GM23248 (cell line): ENCODE measurements at regions not wholly inside any gene's neighbourhood (a gene's known extent, or its start where the extent isn't known, plus 50 kb on each side); places are given as distances from the start of the nearest gene placed in this dataset.

Experiments
- DNase-seq: peaks from one replicate; pipeline ENCODE4 v3.0.0-alpha.2; 2015
- H2AFZ ChIP-seq: fragments of 200-600 bp; sonication (generic); 2 replicates; pipeline ENCODE4 v1.6.1; 2016; ENCODE audit warnings: antibody characterized with exemption
- H3F3A ChIP-seq: fragments of 200-600 bp; sonication (generic); 2 replicates; pipeline ENCODE4 v1.6.1; 2016; ENCODE audit warnings: mild to moderate bottlenecking, antibody characterized with exemption, mixed run types; ENCODE audit not compliant: insufficient read depth
- H3K27ac ChIP-seq: fragments of 200-600 bp; sonication (generic); 2 replicates; pipeline ENCODE4 v1.5.1; 2016; ENCODE audit warnings: mild to moderate bottlenecking
- H3K27me3 ChIP-seq: fragments of 200-600 bp; sonication (generic); replicated peaks from 2 replicates; pipeline ENCODE4 v1.6.1; 2016; ENCODE audit warnings: mild to moderate bottlenecking; ENCODE audit not compliant: insufficient read depth
- H3K36me3 ChIP-seq: fragments of 200-600 bp; sonication (generic); 2 replicates; pipeline ENCODE4 v1.6.1; 2016; ENCODE audit warnings: low read depth, mild to moderate bottlenecking
- H3K4me1 ChIP-seq: fragments of 200-600 bp; sonication (generic); 2 replicates; pipeline ENCODE4 v1.6.1; 2016; ENCODE audit warnings: mild to moderate bottlenecking; ENCODE audit not compliant: insufficient read depth
- H3K4me2 ChIP-seq: fragments of 200-600 bp; sonication (generic); one replicate; pipeline ENCODE4 v1.6.1; 2016; ENCODE audit warnings: mild to moderate bottlenecking; ENCODE audit not compliant: unreplicated experiment
- H3K4me3 ChIP-seq: fragments of 200-600 bp; sonication (generic); 2 replicates; pipeline ENCODE4 v1.5.1; 2016; ENCODE audit warnings: mild to moderate bottlenecking
- H3K79me2 ChIP-seq: fragments of 200-600 bp; sonication (generic); 2 replicates; pipeline ENCODE4 v1.6.1; 2016; ENCODE audit warnings: mild to moderate bottlenecking; ENCODE audit not compliant: insufficient read depth
- H3K9ac ChIP-seq: fragments of 200-600 bp; sonication (generic); 2 replicates; pipeline ENCODE4 v1.6.1; 2016; ENCODE audit warnings: mild to moderate bottlenecking
- H3K9me2 ChIP-seq: fragments of 200-600 bp; sonication (generic); 2 replicates; pipeline ENCODE4 v1.6.1; 2016; ENCODE audit warnings: mixed run types, mild to moderate bottlenecking, moderate library complexity; ENCODE audit not compliant: insufficient read depth
- H3K9me3 ChIP-seq: fragments of 200-600 bp; sonication (generic); one replicate; pipeline ENCODE4 v1.6.1; 2017; ENCODE audit warnings: low read depth
- H4K20me1 ChIP-seq: fragments of 200-600 bp; sonication (generic); 2 replicates; pipeline ENCODE4 v1.6.0; 2016; ENCODE audit not compliant: insufficient read depth
- EZH2 ChIP-seq: fragments of 200-600 bp; sonication (generic); IDR thresholded peaks from 2 replicates; pipeline ENCODE4 v1.6.1; 2018; ENCODE audit warnings: antibody characterized with exemption, mild to moderate bottlenecking; ENCODE audit not compliant: insufficient read depth, poor library complexity, severe bottlenecking
- EZH2phosphoT487 ChIP-seq: fragments of 200-600 bp; sonication (generic); IDR thresholded peaks from 2 replicates; pipeline ENCODE4 v1.6.1; 2018; ENCODE audit warnings: antibody characterized with exemption, moderate library complexity, mild to moderate bottlenecking, low read depth; ENCODE audit not compliant: insufficient read depth
- WGBS, 2 experiments: methylation state at CpG; one replicate each; pipeline ENCODE4 v1.1.6; 2015 to 2017; ENCODE audit warnings: low lambda C conversion rate in 2 of 2, low coverage in 1 of 2; ENCODE audit errors: missing lambda C conversion rate in 2 of 2; 5-methylcytosine and 5-hydroxymethylcytosine counted together
- in situ Hi-C: fragments of 300-500 bp; cut with MboI; formaldehyde crosslinking; loops from 2 replicates; pipeline ENCODE4 v1.15.0; 2020

DNA sequence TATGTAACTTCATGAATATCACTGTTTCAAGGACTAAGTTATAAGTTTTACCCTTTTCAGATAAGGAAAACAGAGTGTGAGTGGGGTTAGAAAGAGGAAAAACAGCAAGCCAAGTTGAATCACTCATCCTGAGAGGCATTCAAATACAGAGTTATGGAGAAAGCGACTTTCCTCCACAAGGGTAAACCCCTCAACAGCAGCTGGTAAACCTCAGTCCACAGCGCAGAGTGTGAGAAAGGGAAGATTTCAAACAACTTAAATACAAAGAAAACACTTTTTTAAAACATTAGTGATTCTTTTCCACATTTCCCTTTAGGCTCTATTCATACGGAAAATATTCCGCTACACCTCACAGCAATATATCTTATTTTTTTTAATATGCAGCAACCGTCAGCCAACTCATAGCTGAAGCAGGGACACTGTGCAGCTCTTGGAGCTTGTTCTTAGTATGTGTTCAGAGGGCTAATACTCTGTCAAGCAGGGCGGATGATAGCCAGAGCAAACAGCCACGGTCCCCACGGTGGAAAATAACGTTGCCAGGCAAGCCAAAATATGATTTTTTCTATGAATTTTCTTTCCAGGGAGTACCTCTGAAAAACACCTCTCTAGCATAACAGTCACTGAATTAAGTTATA lies 488.9 kb upstream of the FAT1 start:
- Histone ChIP-seq H3K27me3 (0 out of 2 replicates have a peak, but pooled peaks cover 9% of the 10 kb centered on the region), H3K36me3 (no peaks in the 10 kb centered on the region), H3F3A (peaks cover 6% of the 10 kb centered on the region; the same call in 1 of the 2 replicates), H3K9me2 (no peaks in the 10 kb centered on the region), H3K27ac (no peak overlapping the region), H3K9ac (no peak overlapping the region), H3K4me2 (no peak overlapping the region), H4K20me1 (no peaks in the 10 kb centered on the region), H3K9me3 (no peaks in the 10 kb centered on the region), H3K4me3 (no peak overlapping the region), H2AFZ (no peak overlapping the region), H3K4me1 (no peaks in the 10 kb centered on the region; the same call in 1 of the 2 replicates), H3K79me2 (no peaks in the 10 kb centered on the region)
- no peak for TF ChIP-seq EZH2
- TF ChIP-seq EZH2phosphoT487, result no peak
- WGBS, 2 experiments, result 37% methylated on average over 9 of the region's 9 CpGs
- in situ Hi-C loops, result no loop called here
- no peak for DNase-seq

DNA sequence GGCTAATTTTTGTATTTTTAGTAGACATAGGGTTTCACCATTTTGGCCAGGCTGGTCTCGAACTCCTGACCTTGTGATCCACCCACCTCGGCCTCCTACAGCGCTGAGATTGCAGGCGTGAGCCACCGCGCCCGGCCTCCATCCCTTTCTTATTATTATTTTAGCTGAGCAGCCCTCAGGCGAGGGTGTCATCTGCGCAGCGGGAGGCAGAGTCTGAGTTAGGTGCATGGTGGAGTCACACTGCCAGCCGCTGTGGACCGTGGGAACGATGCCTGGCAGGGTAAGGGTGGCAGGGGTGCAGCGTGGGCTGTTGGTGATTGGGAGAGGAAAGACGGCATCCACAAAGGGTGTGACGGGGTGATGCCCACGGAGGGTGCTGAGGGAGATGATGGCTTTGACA lies 491.8 kb upstream of the FAT1 start:
- Histone ChIP-seq H3K79me2 (no peaks in the 10 kb centered on the region), H4K20me1 (no peaks in the 10 kb centered on the region), H3K4me1 (no peaks in the 10 kb centered on the region), H2AFZ (no peak overlapping the region), H3K27me3 (0 out of 2 replicates have a peak, but pooled peaks cover 9% of the 10 kb centered on the region), H3K36me3 (no peaks in the 10 kb centered on the region), H3K9me2 (no peaks in the 10 kb centered on the region), H3K27ac (no peak overlapping the region), H3K4me3 (no peak overlapping the region), H3K4me2 (no peak overlapping the region), H3F3A (no peaks in the 10 kb centered on the region), H3K9ac (no peak overlapping the region), H3K9me3 (no peaks in the 10 kb centered on the region)
- WGBS, 2 experiments, result 77 to 81% methylated on average over 17 of the region's 17 CpGs
- DNase-seq, result no peak
- in situ Hi-C loops, result no loop called here
- TF ChIP-seq EZH2phosphoT487 (no peak), EZH2 (no peak)

DNA sequence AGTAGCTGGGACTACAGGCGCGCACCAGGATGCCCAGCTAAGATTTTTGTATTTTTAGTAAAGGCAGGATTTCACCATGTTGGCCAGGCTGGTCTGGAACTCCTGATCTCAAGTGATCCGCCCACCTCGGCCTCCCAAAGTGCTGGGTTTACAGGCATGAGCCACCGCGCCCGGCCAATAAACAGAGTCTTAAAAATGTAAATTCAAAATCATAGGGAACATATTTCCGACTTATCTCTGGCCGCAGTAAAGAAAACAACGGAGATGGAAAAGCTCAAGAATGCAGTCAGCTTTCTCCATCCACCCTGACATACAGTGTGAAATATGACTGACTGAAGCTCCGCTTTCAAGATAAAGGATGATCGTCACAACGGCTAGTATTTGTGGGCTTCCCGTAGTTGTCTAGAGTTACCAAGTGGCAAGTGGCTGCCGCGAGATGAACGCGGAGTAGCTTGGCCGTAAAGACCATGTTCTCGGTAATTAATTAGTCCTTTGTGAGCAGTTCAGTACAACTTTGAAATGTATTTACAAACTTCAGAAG lies 495.1 kb upstream of the FAT1 start:
- H2AFZ ChIP-seq, result no peak overlapping the region
- no peak overlapping the region for H3K4me3 ChIP-seq
- no peak overlapping the region for H3K4me2 ChIP-seq
- WGBS, 2 experiments, result 68 to 79% methylated on average over 20 of the region's 20 CpGs
- H3F3A ChIP-seq, result no peaks in the 10 kb centered on the region
- H3K9me2 ChIP-seq, result no peaks in the 10 kb centered on the region
- H3K9ac ChIP-seq, result no peak overlapping the region
- H3K27me3 ChIP-seq, result no peaks in the 10 kb centered on the region
- DNase-seq, result no peak
- TF ChIP-seq EZH2phosphoT487 (no peak), EZH2 (no peak)
- H3K36me3 ChIP-seq, result no peaks in the 10 kb centered on the region
- H3K4me1 ChIP-seq, result no peaks in the 10 kb centered on the region
- H3K9me3 ChIP-seq, result no peaks in the 10 kb centered on the region
- no peak overlapping the region for H3K27ac ChIP-seq
- no peaks in the 10 kb centered on the region for H3K79me2 ChIP-seq
- no peaks in the 10 kb centered on the region for H4K20me1 ChIP-seq
- in situ Hi-C loops, result no loop called here

DNA sequence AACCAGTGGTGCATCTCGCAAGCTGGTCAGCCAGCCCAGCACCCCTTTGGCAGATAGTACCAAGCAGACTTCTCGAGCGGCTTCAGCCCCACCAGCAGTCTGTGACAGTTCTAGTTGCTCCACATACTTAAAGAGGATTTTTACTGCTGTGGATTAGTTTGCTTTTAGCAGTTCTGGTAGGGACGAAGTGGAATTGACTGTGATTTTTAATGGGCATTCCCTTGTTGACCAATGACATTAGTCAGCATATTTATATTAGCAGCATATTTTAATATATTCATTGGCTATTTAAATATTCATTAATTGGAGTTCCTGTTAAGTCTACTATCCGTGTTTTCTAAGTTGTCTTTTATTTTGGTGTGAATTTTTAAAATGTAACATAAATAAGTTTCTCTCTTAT lies 500.9 kb upstream of the FAT1 start:
- in situ Hi-C loops, result no loop called here
- no peaks in the 10 kb centered on the region for H4K20me1 ChIP-seq
- H3K9me3 ChIP-seq, result no peaks in the 10 kb centered on the region
- TF ChIP-seq EZH2 (no peak), EZH2phosphoT487 (no peak)
- no peak overlapping the region for H3K4me3 ChIP-seq
- no peak overlapping the region for H3K27ac ChIP-seq
- H3K9ac ChIP-seq, result no peak overlapping the region
- H3K4me2 ChIP-seq, result no peak overlapping the region
- H3K36me3 ChIP-seq, result no peaks in the 10 kb centered on the region
- no peaks in the 10 kb centered on the region for H3K79me2 ChIP-seq
- no peaks in the 10 kb centered on the region for H3K4me1 ChIP-seq
- WGBS, 2 experiments, result 30 to 34% methylated on average over 5 of the region's 5 CpGs
- no peak for DNase-seq
- H3F3A ChIP-seq, result no peaks in the 10 kb centered on the region
- no peaks in the 10 kb centered on the region for H3K27me3 ChIP-seq
- H3K9me2 ChIP-seq, result no peaks in the 10 kb centered on the region
- no peak overlapping the region for H2AFZ ChIP-seq
